GM23338 (cell line): ENCODE measurements at regions not wholly inside any gene's neighbourhood (a gene's known extent, or its start where the extent isn't known, plus 50 kb on each side); places are given as distances from the start of the nearest gene placed in this dataset.

Experiments
- ATAC-seq: fragments of 200-7000 bp; cut with Tn5 transposase; 3 replicates; pipeline ENCODE4 v1.9.1; 2020
- DNase-seq: peaks from one replicate; pipeline ENCODE4 v3.0.0-alpha.2; 2015; ENCODE audit warnings: low spot score
- H2AFZ ChIP-seq: fragments of 200-600 bp; sonication (generic); 2 replicates; pipeline ENCODE4 v1.8.0; 2016; ENCODE audit warnings: antibody characterized with exemption, mild to moderate bottlenecking, moderate library complexity
- H3F3A ChIP-seq: fragments of 200-600 bp; sonication (generic); replicated peaks from 2 replicates; pipeline ENCODE4 v1.8.0; 2017; ENCODE audit warnings: antibody characterized with exemption, mixed run types, low read depth
- H3K27ac ChIP-seq: fragments of 200-600 bp; sonication (generic); 2 replicates; pipeline ENCODE4 v1.6.1; 2016; ENCODE audit warnings: low read depth
- H3K27me3 ChIP-seq: fragments of 200-600 bp; sonication (generic); 2 replicates; pipeline ENCODE4 v1.8.0; 2016; ENCODE audit warnings: mild to moderate bottlenecking, mixed run types, moderate library complexity; ENCODE audit not compliant: insufficient read depth
- H3K36me3 ChIP-seq: fragments of 200-600 bp; sonication (generic); 2 replicates; pipeline ENCODE4 v1.8.0; 2016; ENCODE audit warnings: mild to moderate bottlenecking; ENCODE audit not compliant: insufficient read depth
- H3K4me1 ChIP-seq: fragments of 200-600 bp; sonication (generic); 2 replicates; pipeline ENCODE4 v1.8.0; 2016; ENCODE audit warnings: mild to moderate bottlenecking, moderate library complexity; ENCODE audit not compliant: insufficient read depth
- H3K4me2 ChIP-seq: fragments of 200-600 bp; sonication (generic); 2 replicates; pipeline ENCODE4 v1.7.1; 2017; ENCODE audit warnings: mixed run types
- H3K4me3 ChIP-seq: fragments of 200-600 bp; sonication (generic); 2 replicates; pipeline ENCODE4 v1.6.1; 2016; ENCODE audit warnings: mixed run types
- H3K79me2 ChIP-seq: fragments of 200-600 bp; sonication (generic); replicated peaks from 2 replicates; pipeline ENCODE4 v1.8.0; 2017; ENCODE audit warnings: mild to moderate bottlenecking; ENCODE audit not compliant: insufficient read depth
- H3K9me2 ChIP-seq: fragments of 200-600 bp; sonication (generic); 2 replicates; pipeline ENCODE4 v1.8.0; 2017; ENCODE audit not compliant: insufficient read depth
- H4K20me1 ChIP-seq: fragments of 200-600 bp; sonication (generic); replicated peaks from 2 replicates; pipeline ENCODE4 v1.8.0; 2017; ENCODE audit warnings: mild to moderate bottlenecking; ENCODE audit not compliant: insufficient read depth
- H3K27ac Mint-ChIP-seq: 2 replicates; pipeline ENCODE4 v1.8.0; 2020; ENCODE audit warnings: inconsistent platforms, mild to moderate bottlenecking, moderate library complexity, mixed read lengths
- H3K27me3 Mint-ChIP-seq: 3 replicates; pipeline ENCODE4 v1.8.0; 2022; ENCODE audit warnings: low read depth, mild to moderate bottlenecking, moderate library complexity, mixed read lengths, inconsistent platforms; ENCODE audit not compliant: insufficient read depth, poor library complexity
- H3K36me3 Mint-ChIP-seq: 3 replicates; pipeline ENCODE4 v1.8.0; 2021; ENCODE audit warnings: low read depth, mild to moderate bottlenecking, inconsistent platforms, moderate library complexity, mixed read lengths
- H3K4me1 Mint-ChIP-seq: 3 replicates; pipeline ENCODE4 v1.8.0; 2020; ENCODE audit warnings: mild to moderate bottlenecking, inconsistent platforms, mixed read lengths
- H3K4me3 Mint-ChIP-seq: 3 replicates; pipeline ENCODE4 v1.8.0; 2021; ENCODE audit warnings: moderate library complexity, mild to moderate bottlenecking, inconsistent platforms, mixed read lengths
- H3K9me3 Mint-ChIP-seq: 3 replicates; pipeline ENCODE4 v1.8.0; 2020; ENCODE audit warnings: moderate library complexity, mild to moderate bottlenecking, inconsistent platforms, mixed read lengths
- CTCF ChIP-seq, 2 experiments: fragments of 200-600 bp in 1 of 2; sonication (generic) in 1 of 2; conservative IDR thresholded peaks; 2 replicates each; pipeline versions ENCODE4 v1.5.1 to v1.6.1; 2016 to 2017; ENCODE audit warnings: antibody characterized with exemption in 2 of 2, low read depth in 2 of 2, mild to moderate bottlenecking in 2 of 2, moderate library complexity in 1 of 2
- ETS1 ChIP-seq: IDR thresholded peaks from 2 replicates; pipeline ENCODE4 v1.6.1; 2016; ENCODE audit warnings: antibody characterized with exemption
- EZH2 ChIP-seq: fragments of 200-600 bp; sonication (generic); IDR thresholded peaks from one replicate; pipeline ENCODE4 v1.8.0; 2017; ENCODE audit warnings: antibody characterized with exemption, mild to moderate bottlenecking, low read depth; ENCODE audit not compliant: unreplicated experiment
- EZH2phosphoT487 ChIP-seq: fragments of 200-600 bp; sonication (generic); IDR thresholded peaks from one replicate; pipeline ENCODE4 v1.8.1; 2018; ENCODE audit warnings: antibody characterized with exemption; ENCODE audit not compliant: unreplicated experiment
- JUNB ChIP-seq: IDR thresholded peaks from one replicate; pipeline ENCODE4 v1.6.1; 2016; ENCODE audit warnings: antibody characterized with exemption; ENCODE audit not compliant: unreplicated experiment
- POLR2AphosphoS5 ChIP-seq: IDR thresholded peaks from 2 replicates; pipeline ENCODE4 v1.6.1; 2016; ENCODE audit warnings: antibody characterized with exemption, low read depth
- STAT1 ChIP-seq: IDR thresholded peaks from one replicate; pipeline ENCODE4 v1.6.1; 2016; ENCODE audit warnings: antibody characterized with exemption; ENCODE audit not compliant: unreplicated experiment
- ZNF114 ChIP-seq: fragments of 250-450 bp; sonication (Bioruptor Pico); IDR thresholded peaks from 2 replicates; pipeline ENCODE4 v1.5.0; 2020; ENCODE audit warnings: mild to moderate bottlenecking, moderate library complexity
- ZNF331 ChIP-seq: fragments of 250-450 bp; sonication (Bioruptor Pico); IDR thresholded peaks from 2 replicates; pipeline ENCODE4 v1.5.0; 2020; ENCODE audit warnings: low read depth, mild to moderate bottlenecking, moderate library complexity
- ZNF462 ChIP-seq: fragments of 250-450 bp; sonication (Bioruptor Pico); IDR thresholded peaks from 2 replicates; pipeline ENCODE4 v1.5.0; 2020; ENCODE audit warnings: mild to moderate bottlenecking, moderate library complexity
- TF ChIP-seq, protein P1 (sequence below): IDR thresholded peaks from one replicate; pipeline ENCODE4 v1.6.1; 2018; ENCODE audit warnings: antibody characterized with exemption; ENCODE audit not compliant: unreplicated experiment

- H3K27me3 Mint-ChIP-seq, result no peaks in the 10 kb centered on the region
- Histone ChIP-seq H3K9me2 (no peaks in the 10 kb centered on the region; the same call in 1 of the 2 replicates), H3K4me1 (no peaks in the 10 kb centered on the region), H3F3A (no peaks in the 10 kb centered on the region), H3K36me3 (no peaks in the 10 kb centered on the region), H3K27me3 (no peaks in the 10 kb centered on the region), H3K79me2 (no peaks in the 10 kb centered on the region), H2AFZ (no peak overlapping the region), H3K27ac (no peak overlapping the region), H4K20me1 (no peaks in the 10 kb centered on the region), H3K4me3 (no peak overlapping the region), H3K4me2 (no peak overlapping the region)
- H3K36me3 Mint-ChIP-seq, result no peaks in the 10 kb centered on the region
- H3K4me1 Mint-ChIP-seq, result no peaks in the 10 kb centered on the region
- ATAC-seq, result no peak
- no peak overlapping the region for H3K4me3 Mint-ChIP-seq
- TF ChIP-seq STAT1 (no peak), EZH2phosphoT487 (no peak), ZNF331 (CRISPR knock-in tag) (no peak), ETS1 (no peak), EZH2 (no peak), JUNB (no peak), ZNF114 (no peak), POLR2AphosphoS5 (no peak)
- TF ChIP-seq, protein P1, sequence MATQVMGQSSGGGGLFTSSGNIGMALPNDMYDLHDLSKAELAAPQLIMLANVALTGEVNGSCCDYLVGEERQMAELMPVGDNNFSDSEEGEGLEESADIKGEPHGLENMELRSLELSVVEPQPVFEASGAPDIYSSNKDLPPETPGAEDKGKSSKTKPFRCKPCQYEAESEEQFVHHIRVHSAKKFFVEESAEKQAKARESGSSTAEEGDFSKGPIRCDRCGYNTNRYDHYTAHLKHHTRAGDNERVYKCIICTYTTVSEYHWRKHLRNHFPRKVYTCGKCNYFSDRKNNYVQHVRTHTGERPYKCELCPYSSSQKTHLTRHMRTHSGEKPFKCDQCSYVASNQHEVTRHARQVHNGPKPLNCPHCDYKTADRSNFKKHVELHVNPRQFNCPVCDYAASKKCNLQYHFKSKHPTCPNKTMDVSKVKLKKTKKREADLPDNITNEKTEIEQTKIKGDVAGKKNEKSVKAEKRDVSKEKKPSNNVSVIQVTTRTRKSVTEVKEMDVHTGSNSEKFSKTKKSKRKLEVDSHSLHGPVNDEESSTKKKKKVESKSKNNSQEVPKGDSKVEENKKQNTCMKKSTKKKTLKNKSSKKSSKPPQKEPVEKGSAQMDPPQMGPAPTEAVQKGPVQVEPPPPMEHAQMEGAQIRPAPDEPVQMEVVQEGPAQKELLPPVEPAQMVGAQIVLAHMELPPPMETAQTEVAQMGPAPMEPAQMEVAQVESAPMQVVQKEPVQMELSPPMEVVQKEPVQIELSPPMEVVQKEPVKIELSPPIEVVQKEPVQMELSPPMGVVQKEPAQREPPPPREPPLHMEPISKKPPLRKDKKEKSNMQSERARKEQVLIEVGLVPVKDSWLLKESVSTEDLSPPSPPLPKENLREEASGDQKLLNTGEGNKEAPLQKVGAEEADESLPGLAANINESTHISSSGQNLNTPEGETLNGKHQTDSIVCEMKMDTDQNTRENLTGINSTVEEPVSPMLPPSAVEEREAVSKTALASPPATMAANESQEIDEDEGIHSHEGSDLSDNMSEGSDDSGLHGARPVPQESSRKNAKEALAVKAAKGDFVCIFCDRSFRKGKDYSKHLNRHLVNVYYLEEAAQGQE, result no peak
- H3K9me3 Mint-ChIP-seq, result no peaks in the 10 kb centered on the region; the same call in 2 of the 3 replicates
- no peak for DNase-seq
- no peak overlapping the region for H3K27ac Mint-ChIP-seq
Measured at GRCh38 chr17:27396045-27396444, 60.2 kb upstream of the KSR1 start.

DNA sequence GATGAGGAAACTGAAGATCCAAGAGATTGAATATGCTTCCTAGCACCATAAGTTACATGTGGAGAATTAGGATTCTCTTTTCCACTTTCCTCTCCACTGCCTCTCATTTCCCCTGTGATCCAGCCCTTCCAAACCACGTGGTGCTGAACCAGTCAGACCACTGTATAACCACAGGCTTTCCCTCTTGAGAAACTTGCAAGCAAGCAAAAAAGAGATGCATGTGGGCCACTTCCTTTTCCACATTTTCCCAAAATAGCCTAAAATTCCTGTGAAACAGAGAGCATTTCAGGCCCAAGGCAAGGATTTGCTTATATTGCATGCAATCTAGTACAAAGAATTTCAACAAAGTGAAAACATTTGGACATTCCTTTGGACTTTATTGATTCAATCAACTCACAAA is 59.3 kb upstream of the KSR1 start:
- no peak for DNase-seq
- H3K9me2 ChIP-seq, result no peaks in the 10 kb centered on the region; the same call in 1 of the 2 replicates
- Mint-ChIP-seq H3K4me3 (no peak overlapping the region), H3K27ac (no peak overlapping the region), H3K27me3 (no peaks in the 10 kb centered on the region), H3K36me3 (no peaks in the 10 kb centered on the region), H3K9me3 (no peaks in the 10 kb centered on the region; the same call in 2 of the 3 replicates), H3K4me1 (no peaks in the 10 kb centered on the region)
- H3K4me2 ChIP-seq, result no peak overlapping the region
- no peak overlapping the region for H3K4me3 ChIP-seq
- no peaks in the 10 kb centered on the region for H3K36me3 ChIP-seq
- H3K27ac ChIP-seq, result no peak overlapping the region
- H3K79me2 ChIP-seq, result no peaks in the 10 kb centered on the region
- no peaks in the 10 kb centered on the region for H3K27me3 ChIP-seq
- no peaks in the 10 kb centered on the region for H4K20me1 ChIP-seq
- no peaks in the 10 kb centered on the region for H3F3A ChIP-seq
- ATAC-seq, result no peak
- no peaks in the 10 kb centered on the region for H3K4me1 ChIP-seq
- peak overlapping the region; percentile 76; the same call in 1 of the 2 replicates for H2AFZ ChIP-seq
- TF ChIP-seq ZNF462 (CRISPR knock-in tag), result no peak
- no peak for TF ChIP-seq STAT1
- TF ChIP-seq CTCF (conservative IDR thresholded peaks at IDR 0.05; ENCODE audit: low read depth in 2 of 2), result no peak
